Heart left ventricle (tissue), 16 donors: ENCODE measurements at regions not wholly inside any gene's neighbourhood (a gene's known extent, or its start where the extent isn't known, plus 50 kb on each side); places are given as distances from the start of the nearest gene placed in this dataset.

Experiments used
- ATAC-seq, 4 donors: fragments of 200-7000 bp; cut with Tn5 transposase; one replicate each; pipeline ENCODE4 v1.9.1; 2020 to 2022; ENCODE audit warnings: moderate library complexity in 4 of 4, mild to moderate bottlenecking in 3 of 4, moderate number of reproducible peaks in 1 of 4
- DNase-seq, 5 donors: peaks; one replicate each; pipeline ENCODE4 v3.0.0-alpha.2; 2020
- H3K27ac ChIP-seq, 12 donors: fragments of 200-600 bp; sonication (generic) in 4 of 12; one replicate each; pipeline versions ENCODE4 v1.5.0 to v1.8.0; 2016 to 2022; ENCODE audit warnings: mild to moderate bottlenecking in 2 of 12
- H3K27me3 ChIP-seq, 9 donors: fragments of 200-600 bp; sonication (generic) in 2 of 9; one replicate each; pipeline versions ENCODE4 v1.5.1 to v1.8.0; 2016 to 2022; ENCODE audit warnings: mild to moderate bottlenecking in 3 of 9
- H3K36me3 ChIP-seq, 9 donors: fragments of 200-600 bp; sonication (generic) in 2 of 9; one replicate each; pipeline versions ENCODE4 v1.5.0 to v1.8.0; 2018 to 2022; ENCODE audit warnings: mild to moderate bottlenecking in 2 of 9
- H3K4me1 ChIP-seq, 12 donors: fragments of 200-600 bp; sonication (generic) in 4 of 12; one replicate each; pipeline versions ENCODE4 v1.5.0 to v1.8.0; 2016 to 2022; ENCODE audit warnings: mild to moderate bottlenecking in 3 of 12
- H3K4me3 ChIP-seq, 12 donors: fragments of 200-600 bp; sonication (generic) in 4 of 12; one replicate each; pipeline versions ENCODE4 v1.5.0 to v1.8.0; 2017 to 2022; ENCODE audit warnings: mild to moderate bottlenecking in 9 of 12, moderate library complexity in 4 of 12
- H3K9me3 ChIP-seq, 12 donors: fragments of 200-600 bp; sonication (generic) in 4 of 12; one replicate each; pipeline versions ENCODE4 v1.5.0 to v1.8.0; 2016 to 2022; ENCODE audit warnings: mild to moderate bottlenecking in 1 of 12
- POLR2A ChIP-seq, 2 donors: fragments of 450-650 bp; IDR thresholded peaks; one replicate each; pipeline ENCODE4 v1.6.1; 2017; ENCODE audit warnings: antibody characterized with exemption in 2 of 2, mild to moderate bottlenecking in 2 of 2, moderate library complexity in 2 of 2
- WGBS, 4 donors: extraction: QIAGEN DNeasy Blood & Tissue Kit in 2 of 4; methylation state at CpG; one replicate each; pipeline versions ENCODE4 v1.1.5 to v1.1.7; 2013 to 2018; 5-methylcytosine and 5-hydroxymethylcytosine counted together
- intact Hi-C, 10 donors: fragments of 100-400 bp; cut with DNase I; formaldehyde crosslinking; loops; one replicate each; pipeline versions ENCODE4 v1.11.1 to v1.14.2; 2022
- TF ChIP-seq, protein P1 (sequence below), 12 donors: fragments of 200-600 bp; sonication (generic) in 4 of 12; IDR thresholded peaks; one replicate each; pipeline versions ENCODE4 v1.5.0 to v1.8.0; 2018 to 2022; ENCODE audit warnings: antibody characterized with exemption in 12 of 12, mild to moderate bottlenecking in 5 of 12
- donor health status: ischemic (EF 13 %, LVEDD 7.1; RV severe dilation, severe dysfunction).
- donor health status: healthy with polysubstance abuse.
- donor health status: DM: no; HTN: yes; CAD: no.
- donor health status: DM: no; HTN: no; CAD: no.
- donor health status: ischemic (EF 25% LVEDD 6.9; RV normal size, moderate dysfunction).
- donor health status: ischemic (EF 25% LVEDD 5.7; RV mildly dilated, moderate dysfunction).
- donor health status: healthy.
- donor health status: DM: yes; HTN: yes; CAD: no.
- donor health status: ischemic (EF 35%, LVEDD 5.7; RV mildly dilated, moderate dysfunction).
- donor health status: nonischemic (EF 11% LVEDD 7.7; RV severe dilation, severe dysfunction).
- donor health status: DM: yes; HTN: yes; CAD: no.
- donor health status: PGD.
- donor health status: ischemic (EF 29% LVEDD 5.4; RV normal size, mild dysfunction).
- donor health status: nonischemic (EF 23%, LVEDD 6.1; RV moderate dilation, normal function).

DNA sequence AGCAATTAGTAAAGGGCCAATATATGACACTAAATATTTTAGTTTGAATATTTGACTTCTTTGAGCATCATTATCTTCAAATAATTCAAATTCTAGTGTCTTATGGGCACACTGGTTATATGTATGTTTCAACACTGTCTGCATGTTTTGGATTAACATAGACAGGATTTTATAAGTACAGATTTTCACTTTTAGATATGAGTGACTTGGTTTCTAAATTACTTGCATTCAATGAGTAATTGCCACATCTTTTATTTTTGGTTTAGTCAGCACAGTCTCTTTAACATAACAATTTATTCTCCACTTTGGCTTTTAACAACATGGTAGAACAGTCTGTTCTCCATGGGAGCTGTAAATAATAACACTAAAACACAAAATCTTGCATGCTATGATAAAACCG, 674.8 kb downstream of the TBL1XR1 start:
- no peak for DNase-seq
- H3K9me3 ChIP-seq: peaks cover 0 to 2% (median 0%) of the 10 kb centered on the region in 12 donors
- no peak for TF ChIP-seq POLR2A (IDR thresholded peaks at IDR 0.05)
- TF ChIP-seq, protein P1, sequence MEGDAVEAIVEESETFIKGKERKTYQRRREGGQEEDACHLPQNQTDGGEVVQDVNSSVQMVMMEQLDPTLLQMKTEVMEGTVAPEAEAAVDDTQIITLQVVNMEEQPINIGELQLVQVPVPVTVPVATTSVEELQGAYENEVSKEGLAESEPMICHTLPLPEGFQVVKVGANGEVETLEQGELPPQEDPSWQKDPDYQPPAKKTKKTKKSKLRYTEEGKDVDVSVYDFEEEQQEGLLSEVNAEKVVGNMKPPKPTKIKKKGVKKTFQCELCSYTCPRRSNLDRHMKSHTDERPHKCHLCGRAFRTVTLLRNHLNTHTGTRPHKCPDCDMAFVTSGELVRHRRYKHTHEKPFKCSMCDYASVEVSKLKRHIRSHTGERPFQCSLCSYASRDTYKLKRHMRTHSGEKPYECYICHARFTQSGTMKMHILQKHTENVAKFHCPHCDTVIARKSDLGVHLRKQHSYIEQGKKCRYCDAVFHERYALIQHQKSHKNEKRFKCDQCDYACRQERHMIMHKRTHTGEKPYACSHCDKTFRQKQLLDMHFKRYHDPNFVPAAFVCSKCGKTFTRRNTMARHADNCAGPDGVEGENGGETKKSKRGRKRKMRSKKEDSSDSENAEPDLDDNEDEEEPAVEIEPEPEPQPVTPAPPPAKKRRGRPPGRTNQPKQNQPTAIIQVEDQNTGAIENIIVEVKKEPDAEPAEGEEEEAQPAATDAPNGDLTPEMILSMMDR (IDR thresholded peaks at IDR 0.05): no peak
- WGBS, 4 donors: 78 to 87% (median 83%) methylated on average over 1 of the region's 1 CpG
- H3K36me3 ChIP-seq: no peaks in the 10 kb centered on the region
- no peaks in the 10 kb centered on the region for H3K4me1 ChIP-seq
- no peak overlapping the region for H3K27ac ChIP-seq
- ATAC-seq: no peak
- H3K4me3 ChIP-seq: no peak overlapping the region
- intact Hi-C loops: no loop called here
- no peaks in the 10 kb centered on the region for H3K27me3 ChIP-seq

- no peak for ATAC-seq
- no peak for DNase-seq
- Histone ChIP-seq H3K36me3 (no peaks in the 10 kb centered on the region), H3K4me3 (no peak overlapping the region), H3K9me3 (peaks cover 0 to 2% (median 0%) of the 10 kb centered on the region in 12 donors), H3K4me1 (no peaks in the 10 kb centered on the region), H3K27me3 (no peaks in the 10 kb centered on the region), H3K27ac (no peak overlapping the region)
- WGBS, 4 donors: 64 to 78% (median 68%) methylated on average over 5 of the region's 5 CpGs
- intact Hi-C loops: no loop called here
- no peak for TF ChIP-seq POLR2A (IDR thresholded peaks at IDR 0.05)
Observed at GRCh38 chr3:176521531-176522175, 675.6 kb downstream of the TBL1XR1 start.

DNA sequence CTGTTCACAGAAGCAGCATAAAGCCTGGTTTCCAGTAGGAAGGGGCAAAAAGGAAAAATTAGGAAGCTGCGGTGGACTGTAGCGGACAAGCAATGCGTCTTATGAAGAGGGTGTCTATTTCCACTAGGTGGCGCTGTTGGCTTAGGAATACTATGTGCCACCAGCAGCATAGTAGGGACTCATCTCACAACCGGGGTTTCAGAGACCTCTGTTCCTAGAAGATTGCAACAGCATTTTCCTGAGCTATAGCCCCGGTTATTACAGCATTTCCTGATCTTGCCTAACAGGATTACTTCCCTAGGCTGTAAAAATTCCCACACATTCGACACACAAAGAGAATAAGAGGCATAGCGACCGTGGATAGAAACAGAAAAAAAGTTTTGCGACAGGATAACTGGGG, 683.0 kb downstream of the TBL1XR1 start:
- H3K27me3 ChIP-seq: no peaks in the 10 kb centered on the region
- DNase-seq: peak in 1 of 5 donors; percentile 8
- 57 to 68% (median 64%) methylated on average over 10 of the region's 10 CpGs for WGBS, 4 donors
- no peaks in the 10 kb centered on the region for H3K36me3 ChIP-seq
- no peak for TF ChIP-seq POLR2A (IDR thresholded peaks at IDR 0.05)
- TF ChIP-seq, protein P1 (IDR thresholded peaks at IDR 0.05): peak in 11 of 12 donors; percentile 33 to 68 (median 53)
- H3K27ac ChIP-seq: no peak overlapping the region
- peak in 1 of 4 donors; percentile 28 for ATAC-seq
- peaks cover 0 to 40% (median 16%) of the 10 kb centered on the region in 12 donors for H3K9me3 ChIP-seq
- intact Hi-C loops: loop anchor here in 7 of 10 donors (5.0 to 10.0 kb wide), 5 partner anchors 301 to 1873 kb away; no protein-coding TSS in a partner anchor
- H3K4me3 ChIP-seq: no peak overlapping the region
- no peaks in the 10 kb centered on the region for H3K4me1 ChIP-seq

DNA sequence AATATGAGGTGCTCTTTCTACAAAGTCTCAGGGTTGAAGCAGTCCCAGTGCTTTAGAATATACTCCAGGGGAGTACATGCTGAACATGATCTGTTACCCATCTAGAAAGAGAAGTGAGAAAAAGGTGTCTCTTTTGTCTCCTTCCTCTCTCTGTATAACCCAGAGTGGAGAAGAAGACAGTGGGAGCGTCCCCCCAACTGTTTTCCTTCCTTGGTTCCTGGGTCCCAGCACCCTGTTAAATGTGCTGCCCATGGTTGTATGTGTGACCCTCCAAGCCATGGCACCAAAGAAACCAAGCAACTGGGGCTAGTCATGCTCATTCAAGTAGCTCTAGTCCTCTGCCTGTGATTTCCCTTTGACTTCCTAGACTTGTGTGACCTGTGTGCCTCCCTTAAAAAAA, 683.7 kb downstream of the TBL1XR1 start:
- intact Hi-C loops: loop anchor here in 7 of 10 donors (5.0 to 10.0 kb wide), 5 partner anchors 301 to 1874 kb away; no protein-coding TSS in a partner anchor
- H3K4me3 ChIP-seq: no peak overlapping the region
- H3K27me3 ChIP-seq: no peaks in the 10 kb centered on the region
- H3K4me1 ChIP-seq: no peaks in the 10 kb centered on the region
- DNase-seq (no peak), ATAC-seq (no peak)
- peaks cover 0 to 40% (median 16%) of the 10 kb centered on the region in 12 donors for H3K9me3 ChIP-seq
- TF ChIP-seq, protein P1 (IDR thresholded peaks at IDR 0.05): no peak
- no peak for TF ChIP-seq POLR2A (IDR thresholded peaks at IDR 0.05)
- WGBS, 4 donors: 59 to 69% (median 65%) methylated on average over 1 of the region's 1 CpG
- H3K36me3 ChIP-seq: no peaks in the 10 kb centered on the region
- no peak overlapping the region for H3K27ac ChIP-seq
